ENCODE measurements at regions not wholly inside any gene's neighbourhood (a gene's known extent, or its start where the extent isn't known, plus 50 kb on each side); places are given as distances from the start of the nearest gene placed in this dataset.

- Histone ChIP-seq H3K27me3 (replicated peaks; ENCODE audit: control insufficient read depth, insufficient read depth, low read length) (no peaks in the 10 kb centered on the region; the same call in 1 of the 2 replicates), H3K36me3 (ENCODE audit: control insufficient read depth, insufficient read depth, low read length) (no peaks in the 10 kb centered on the region), H3K4me3 (replicated peaks; ENCODE audit: low read depth, low read length) (no peak overlapping the region)
- no peak for DNase-seq (ENCODE audit: extremely low read depth, insufficient read length)
- no peak for TF ChIP-seq CTCF (IDR thresholded peaks at IDR 0.05; ENCODE audit: insufficient read depth, low read length, poor library complexity, severe bottlenecking)
Observed at GRCh38 chr2:120995656-120996190, 260.1 kb downstream of the GLI2 start.

- Histone ChIP-seq H3K27me3 (replicated peaks; ENCODE audit: control insufficient read depth, insufficient read depth, low read length) (no peaks in the 10 kb centered on the region; the same call in 1 of the 2 replicates), H3K36me3 (ENCODE audit: control insufficient read depth, insufficient read depth, low read length) (no peaks in the 10 kb centered on the region), H3K4me3 (replicated peaks; ENCODE audit: low read depth, low read length) (no peak overlapping the region)
- TF ChIP-seq CTCF (IDR thresholded peaks at IDR 0.05; ENCODE audit: insufficient read depth, low read length, poor library complexity, severe bottlenecking), result no peak
- no peak for DNase-seq (ENCODE audit: extremely low read depth, insufficient read length)
Observed at GRCh38 chr2:120999377-121000097, 263.9 kb downstream of the GLI2 start.

- DNase-seq (ENCODE audit: extremely low read depth, insufficient read length), result no peak
- Histone ChIP-seq H3K27me3 (replicated peaks; ENCODE audit: control insufficient read depth, insufficient read depth, low read length) (peaks cover 1% of the 10 kb centered on the region), H3K4me3 (replicated peaks; ENCODE audit: low read depth, low read length) (no peak overlapping the region), H3K36me3 (ENCODE audit: control insufficient read depth, insufficient read depth, low read length) (no peaks in the 10 kb centered on the region)
- TF ChIP-seq CTCF (IDR thresholded peaks at IDR 0.05; ENCODE audit: insufficient read depth, low read length, poor library complexity, severe bottlenecking), result no peak
Observed at GRCh38 chr2:121000804-121001203, 265.1 kb downstream of the GLI2 start.

- Histone ChIP-seq H3K4me3 (replicated peaks; ENCODE audit: low read depth, low read length) (no peak overlapping the region), H3K36me3 (ENCODE audit: control insufficient read depth, insufficient read depth, low read length) (no peaks in the 10 kb centered on the region), H3K27me3 (replicated peaks; ENCODE audit: control insufficient read depth, insufficient read depth, low read length) (peaks cover 1% of the 10 kb centered on the region)
- no peak for DNase-seq (ENCODE audit: extremely low read depth, insufficient read length)
- no peak for TF ChIP-seq CTCF (IDR thresholded peaks at IDR 0.05; ENCODE audit: insufficient read depth, low read length, poor library complexity, severe bottlenecking)
Observed at GRCh38 chr2:121001641-121002040, 266.0 kb downstream of the GLI2 start.

GRCh38 chr2:121002597-121002996 is 266.9 kb downstream of the GLI2 start:
- no peak overlapping the region for H3K4me3 ChIP-seq (replicated peaks; ENCODE audit: low read depth, low read length)
- H3K36me3 ChIP-seq (ENCODE audit: control insufficient read depth, insufficient read depth, low read length), result no peaks in the 10 kb centered on the region
- no peak for DNase-seq (ENCODE audit: extremely low read depth, insufficient read length)
- peaks cover 1% of the 10 kb centered on the region for H3K27me3 ChIP-seq (replicated peaks; ENCODE audit: control insufficient read depth, insufficient read depth, low read length)
- TF ChIP-seq CTCF (IDR thresholded peaks at IDR 0.05; ENCODE audit: insufficient read depth, low read length, poor library complexity, severe bottlenecking), result no peak

Measured in GM06990 (cell line).